Daoy (cell line): ENCODE measurements at regions not wholly inside any gene's neighbourhood (a gene's known extent, or its start where the extent isn't known, plus 50 kb on each side); places are given as distances from the start of the nearest gene placed in this dataset.

Experiments
- DNase-seq: peaks from one replicate; pipeline ENCODE4 v3.0.0-alpha.2; 2015; ENCODE audit warnings: low read depth

DNA sequence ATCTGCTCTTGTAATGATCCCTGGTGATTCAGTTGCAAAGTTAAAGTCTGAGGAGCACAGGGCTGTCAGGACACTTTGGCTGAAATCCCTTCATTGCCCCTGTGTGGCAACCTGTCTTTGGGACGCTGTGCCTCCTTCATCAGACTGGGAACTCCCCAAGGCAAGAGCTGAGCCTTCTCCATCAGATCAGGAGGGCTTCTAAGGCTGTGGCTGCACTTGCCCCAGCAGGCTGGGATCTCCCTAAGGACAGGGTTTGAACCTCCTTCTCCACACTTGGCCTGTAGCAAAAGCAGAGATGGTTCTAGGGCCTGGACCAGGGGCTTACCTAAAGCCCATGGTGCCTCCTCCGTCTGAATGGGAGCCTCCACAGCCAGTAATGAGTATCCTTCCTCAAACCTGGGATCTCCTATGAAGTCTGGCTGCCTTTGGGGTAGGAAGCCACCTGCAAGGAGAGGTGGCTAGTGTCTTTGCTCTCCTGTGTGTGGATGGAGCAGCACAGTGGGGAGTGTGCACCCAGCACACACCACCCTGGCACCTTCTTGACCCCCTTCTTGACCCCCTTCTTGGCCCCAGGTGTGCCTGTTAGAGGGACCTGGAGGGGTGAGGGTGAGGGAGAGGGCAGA lies 79.0 kb upstream of the NKD1 start:
- no peak for DNase-seq

DNA sequence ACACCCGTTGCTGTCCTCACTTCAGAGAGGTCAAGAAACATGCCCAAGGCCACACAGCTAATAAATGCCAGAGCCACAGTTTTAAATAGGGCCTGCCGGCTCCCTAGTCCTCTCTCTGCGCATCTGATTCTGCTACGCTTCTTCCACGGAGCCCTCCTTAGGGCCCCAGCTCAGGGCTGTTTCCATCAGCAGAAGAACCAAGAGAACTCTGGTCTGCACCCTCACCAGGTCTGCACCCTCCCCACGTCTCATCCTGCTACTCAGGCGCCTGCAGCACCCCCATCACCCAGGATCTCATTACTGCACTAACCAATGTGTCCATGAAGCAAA lies 79.5 kb upstream of the NKD1 start:
- DNase-seq, result no peak

DNA sequence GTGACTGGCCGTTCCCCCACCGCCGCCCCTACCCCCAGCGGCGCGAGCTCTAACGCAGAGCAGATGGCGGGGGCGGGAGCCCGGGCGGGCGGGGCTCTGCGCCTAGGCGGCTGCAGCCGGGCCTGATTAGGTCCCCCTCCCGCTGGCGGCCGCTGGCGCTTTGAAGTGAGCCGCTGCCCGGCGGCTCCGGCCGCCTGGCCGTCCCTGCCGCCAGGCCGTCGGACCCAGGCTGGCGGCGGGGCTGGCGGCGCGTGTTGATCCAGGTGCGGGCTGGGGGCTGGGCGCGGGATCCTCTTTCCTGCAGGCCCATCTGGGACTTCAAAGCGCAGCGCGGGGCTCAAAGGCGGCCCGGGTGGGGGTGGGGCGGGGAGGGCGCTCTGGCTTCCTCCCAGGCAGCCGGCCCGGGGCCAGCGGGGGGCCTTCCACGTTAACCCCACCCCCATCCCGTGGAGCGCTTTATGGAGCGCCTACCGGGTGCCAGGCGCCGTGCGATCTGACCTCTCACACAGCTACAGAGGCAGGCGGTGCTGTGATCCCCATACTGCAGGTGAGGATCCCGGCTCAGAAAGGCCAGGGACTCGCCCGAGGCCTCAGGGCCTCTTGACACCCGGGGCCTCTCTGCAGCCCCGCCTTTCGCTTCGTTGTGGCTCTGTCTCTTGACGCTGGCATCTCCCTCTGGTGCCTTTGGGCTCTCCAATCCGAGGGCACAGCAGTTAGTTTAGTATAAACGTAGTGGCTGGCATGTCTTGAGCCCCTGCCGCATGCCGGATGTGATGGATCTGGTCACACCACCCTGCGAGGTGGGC lies 80.0 kb upstream of the NKD1 start:
- DNase-seq, result no peak

DNA sequence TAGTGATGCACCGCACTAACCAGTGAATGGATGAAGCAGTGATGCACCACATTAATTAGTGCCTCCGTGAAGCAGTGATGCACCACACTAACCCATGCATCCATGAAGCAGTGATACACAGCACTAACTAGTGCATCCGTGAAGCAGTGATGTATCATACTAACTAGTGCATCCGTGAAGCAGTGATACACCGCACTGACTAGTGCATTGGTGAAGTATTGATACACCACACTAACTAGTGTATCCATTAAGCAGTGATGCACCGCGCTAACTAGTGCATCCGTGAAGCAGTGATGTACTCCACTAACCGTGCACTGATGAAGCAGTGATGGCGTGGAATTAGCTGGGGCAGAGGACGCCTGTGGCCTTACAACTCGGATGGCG lies 80.6 kb upstream of the NKD1 start:
- no peak for DNase-seq

DNA sequence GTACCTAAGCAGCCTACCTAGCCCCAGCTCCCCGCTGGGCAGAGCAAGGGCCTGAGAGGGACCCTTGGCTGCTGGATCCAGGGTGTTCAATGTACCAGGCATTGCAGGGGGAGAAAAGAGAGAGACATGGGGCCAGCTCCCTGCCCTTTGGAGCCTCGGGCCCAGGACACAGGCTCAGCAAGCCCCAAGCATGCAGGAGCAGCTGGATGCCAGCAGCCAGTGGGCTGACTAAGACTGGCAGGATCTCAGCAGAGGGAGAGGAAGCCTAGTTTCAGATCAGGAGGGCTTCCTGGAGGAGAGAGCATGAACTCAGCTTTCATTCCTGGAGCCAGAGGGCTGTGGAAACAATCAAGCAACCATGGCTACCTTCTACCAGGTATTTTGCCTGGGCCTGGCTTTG lies 82.0 kb upstream of the NKD1 start:
- no peak for DNase-seq

DNA sequence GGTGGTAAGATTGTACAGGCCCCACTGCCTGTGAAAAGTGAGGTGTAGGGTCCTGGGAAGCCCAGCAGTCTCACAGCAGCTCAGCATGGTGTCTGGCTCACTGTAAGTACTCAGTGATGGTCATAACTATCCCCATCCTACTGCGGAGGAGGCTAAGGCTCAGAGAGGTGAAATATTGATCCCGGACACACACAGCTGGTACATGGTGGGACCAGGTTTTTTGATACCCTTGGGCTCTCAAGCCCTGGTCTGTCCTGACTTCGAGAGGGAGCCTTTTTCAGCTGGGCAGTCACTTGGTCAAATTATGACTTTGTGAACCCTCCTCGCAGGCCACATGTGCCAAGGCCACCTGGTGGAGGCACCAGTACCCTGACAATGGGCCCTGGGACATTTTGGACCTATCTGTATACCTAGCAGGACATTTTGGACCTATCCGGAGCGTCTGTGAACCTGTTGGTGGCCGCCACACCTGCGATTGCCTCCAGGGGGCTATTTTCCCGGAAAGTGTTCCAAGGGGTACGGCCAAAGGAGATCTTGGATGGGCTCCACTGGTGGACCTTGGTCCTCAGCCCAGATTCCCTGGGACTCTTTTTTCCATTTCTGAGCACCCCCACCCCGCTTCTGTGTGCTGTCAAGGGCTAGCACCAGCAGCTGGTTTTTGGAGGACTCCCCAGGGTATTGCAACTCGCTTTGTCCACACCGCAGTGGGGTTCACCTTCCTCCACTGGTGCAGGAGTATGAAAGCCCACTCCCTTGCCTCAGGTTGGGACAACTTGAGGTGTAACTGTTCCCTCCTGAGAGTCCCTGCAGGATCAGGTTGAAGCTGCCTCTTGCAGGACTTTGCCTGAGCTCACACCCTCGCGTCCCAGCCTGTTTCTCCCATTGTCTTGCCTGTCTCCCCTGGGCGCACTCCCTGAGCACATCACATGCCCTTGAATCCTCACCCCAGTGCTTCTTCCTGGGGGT lies 83.6 kb upstream of the NKD1 start:
- no peak for DNase-seq

DNA sequence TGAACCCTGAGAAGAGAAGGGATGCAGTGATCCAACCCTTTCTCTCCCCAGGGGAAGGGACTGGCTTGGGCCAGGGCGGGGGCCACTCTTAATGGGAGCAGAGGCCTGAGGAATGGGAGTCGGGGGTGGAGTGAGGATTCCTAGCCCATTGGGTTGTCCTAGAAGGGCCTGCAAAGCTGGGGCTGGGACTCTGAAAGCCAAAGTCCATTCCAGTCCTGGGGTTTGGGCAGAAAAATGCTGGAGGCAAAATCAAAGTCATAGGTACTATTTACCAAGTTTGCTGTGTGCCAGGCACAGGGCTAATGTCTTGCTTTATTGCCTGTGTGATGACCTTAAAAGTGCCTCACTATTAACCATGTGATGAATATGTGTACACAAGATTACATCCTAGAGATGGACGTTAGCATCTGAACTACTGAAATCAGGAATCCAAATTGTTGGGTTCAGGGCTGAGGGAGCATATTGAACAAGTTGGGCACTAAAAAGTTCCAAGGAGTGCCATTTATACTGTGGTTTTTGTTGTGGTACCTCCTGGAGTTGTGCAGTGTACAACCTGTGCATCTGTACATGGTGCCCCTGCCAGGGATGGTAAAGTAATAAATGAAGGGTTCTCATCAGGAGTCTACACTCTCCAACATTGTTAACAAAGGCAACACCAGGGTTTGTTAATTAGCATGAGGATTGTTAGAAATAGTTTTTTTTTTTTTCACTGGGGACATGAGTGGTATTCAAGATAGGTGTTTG lies 84.4 kb upstream of the NKD1 start:
- no peak for DNase-seq

DNA sequence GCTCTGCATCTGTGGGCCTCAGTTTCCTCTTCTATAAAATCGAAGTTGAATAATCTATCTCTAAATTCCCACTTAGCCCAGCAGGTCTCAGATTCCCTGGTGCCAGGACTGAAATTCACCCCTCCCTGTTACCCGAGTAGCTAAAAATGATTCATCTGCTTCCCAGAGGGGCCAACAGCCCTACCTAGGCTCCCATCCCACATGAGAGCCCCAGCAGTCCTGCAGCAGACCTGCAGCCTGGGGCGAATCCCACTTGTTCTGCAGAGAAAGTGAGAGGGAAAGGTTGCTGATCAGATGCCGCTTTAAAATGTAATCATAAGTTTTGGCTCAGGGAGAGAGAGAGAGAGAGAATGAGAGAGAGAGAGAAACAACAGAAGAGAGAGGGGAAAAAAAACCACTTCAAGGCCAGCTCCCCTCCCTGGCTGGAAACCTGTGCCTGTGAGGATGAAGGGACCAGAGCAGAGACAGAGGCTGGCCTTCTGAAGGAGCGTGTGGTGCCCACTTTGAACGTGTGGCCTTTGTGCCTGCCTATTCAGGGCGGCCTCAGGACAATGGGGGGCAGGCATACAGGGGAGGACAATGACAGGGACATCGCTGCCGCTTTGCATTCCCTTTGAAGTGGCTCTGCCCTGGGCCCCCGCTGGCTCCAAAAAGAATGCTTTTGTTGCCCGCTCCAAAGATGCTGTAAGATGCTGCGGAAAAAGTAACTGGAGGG lies 85.2 kb upstream of the NKD1 start:
- DNase-seq, result no peak

DNA sequence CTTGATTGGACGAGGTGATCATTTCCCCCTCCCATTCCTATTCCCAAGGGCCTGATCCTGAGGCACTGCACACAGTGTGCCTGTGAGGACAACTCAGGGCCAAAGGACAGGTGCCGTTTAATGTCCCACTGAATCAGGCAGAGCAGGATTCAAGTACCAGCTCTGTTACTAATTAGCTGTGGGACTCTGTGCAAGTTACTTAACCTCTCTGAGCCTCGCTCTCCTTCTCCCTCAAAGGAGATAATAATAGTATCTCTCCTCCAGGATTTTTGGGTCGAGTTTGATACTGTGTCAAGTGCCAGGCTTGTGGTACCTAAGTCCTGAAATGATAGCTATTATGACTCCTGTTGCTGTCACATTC lies 86.8 kb upstream of the NKD1 start:
- DNase-seq, result no peak

DNA sequence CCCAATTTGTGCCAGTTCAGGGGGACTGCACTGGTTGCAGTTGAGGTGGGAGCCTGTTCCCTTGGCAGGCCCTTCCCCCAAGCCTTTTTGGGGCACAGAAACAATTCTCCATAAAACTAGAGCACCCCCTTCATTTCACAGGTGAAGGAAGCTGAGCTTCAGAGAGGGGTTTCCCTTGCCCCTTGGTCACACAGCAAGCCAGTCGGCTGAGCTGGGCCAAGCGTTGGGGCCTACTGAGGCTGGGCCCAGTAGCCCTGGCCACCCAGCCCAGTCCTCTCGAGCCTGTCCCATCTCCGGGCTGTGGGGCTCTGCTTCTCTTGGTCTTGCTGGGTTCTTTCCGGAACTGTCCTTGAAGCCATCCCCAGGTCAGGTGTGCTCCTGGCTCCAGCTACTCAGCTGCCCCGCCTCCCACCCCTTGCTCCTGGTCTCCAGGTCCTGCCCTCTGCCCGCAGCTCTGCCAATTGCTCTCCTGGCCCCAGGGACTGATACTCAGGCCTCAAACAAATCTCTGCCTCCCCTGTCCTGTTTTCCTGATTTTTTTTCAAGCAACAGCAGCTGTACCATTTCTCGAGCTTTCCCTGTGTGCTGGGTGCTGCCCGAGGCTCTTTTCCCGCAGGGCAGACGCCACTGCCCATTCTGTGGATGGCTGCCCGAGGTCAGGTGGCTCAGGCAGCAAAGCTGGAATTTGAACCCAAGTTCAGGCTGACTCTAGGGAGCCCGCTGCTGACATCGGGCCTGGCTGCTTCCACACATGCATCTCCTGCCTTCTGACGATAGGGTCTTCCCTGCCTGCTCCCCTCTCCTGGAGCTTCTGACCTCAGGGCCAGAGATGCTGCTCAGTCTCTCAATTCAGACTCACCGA lies 87.4 kb upstream of the NKD1 start:
- no peak for DNase-seq

DNA sequence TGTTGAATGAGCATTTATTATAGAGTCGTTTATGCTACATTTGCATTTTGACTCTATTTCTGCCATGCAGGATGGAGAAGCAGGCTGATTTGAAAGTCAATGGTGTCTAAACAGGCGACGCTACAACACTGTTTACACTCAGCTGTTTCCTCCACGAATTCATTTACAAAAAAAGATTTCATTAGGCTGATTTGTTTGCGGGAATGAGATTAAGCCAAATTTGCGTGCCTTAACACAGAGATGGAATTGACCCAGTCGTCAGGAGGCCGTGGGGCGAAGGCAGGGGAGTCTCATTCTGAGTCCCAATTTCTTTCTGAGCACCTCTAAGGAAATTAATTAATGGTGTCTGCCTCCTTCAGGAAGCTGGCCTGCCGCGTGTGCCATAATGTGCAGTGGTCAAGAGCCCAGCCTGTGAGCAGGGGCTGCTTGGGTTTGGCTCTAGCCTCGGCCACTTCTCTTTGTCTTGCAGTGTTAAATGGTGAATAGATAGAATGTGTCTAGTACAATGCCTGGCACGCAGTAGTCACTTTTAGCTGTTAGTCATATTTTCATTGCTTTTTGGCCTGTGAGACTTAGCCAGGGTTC lies 88.6 kb upstream of the NKD1 start:
- no peak for DNase-seq

DNA sequence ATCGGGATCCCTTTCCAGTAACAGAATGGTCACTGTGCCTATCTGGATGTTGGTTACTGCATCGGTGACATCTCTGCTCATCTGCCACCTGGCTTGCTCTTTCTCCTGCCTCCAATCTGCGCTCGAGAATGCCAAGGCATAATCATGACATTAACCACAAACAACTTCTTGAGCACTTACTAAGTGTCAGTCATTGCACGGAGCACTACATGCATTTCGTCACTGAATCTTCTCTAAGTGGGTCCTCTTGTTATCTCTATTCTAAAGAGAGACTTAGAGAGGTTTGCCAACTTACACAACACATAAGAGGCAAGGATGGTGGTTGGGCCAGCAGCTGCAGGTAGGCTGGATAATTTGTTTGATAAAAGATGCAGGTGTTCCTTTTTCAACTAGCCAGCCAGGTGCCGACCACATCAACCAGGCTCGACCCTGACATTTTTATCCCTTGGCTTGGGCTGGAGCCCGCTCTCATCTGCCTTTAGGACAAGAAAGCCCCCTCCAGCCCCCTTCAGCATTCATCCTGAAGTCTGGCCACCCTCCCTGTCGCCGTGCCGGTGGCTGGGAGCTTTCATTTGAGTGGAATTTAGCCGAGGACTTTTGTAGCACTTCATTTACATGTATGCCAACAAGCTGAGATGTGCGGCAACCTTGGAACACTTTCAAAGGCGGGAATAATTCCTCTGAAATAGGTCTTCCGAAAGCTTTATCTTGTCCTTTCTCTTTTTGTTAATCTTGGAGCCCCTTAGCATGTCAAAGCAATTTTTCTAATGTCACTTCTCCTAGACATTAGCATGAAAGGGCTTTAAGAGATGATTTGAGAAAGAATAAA lies 89.3 kb upstream of the NKD1 start:
- no peak for DNase-seq

DNA sequence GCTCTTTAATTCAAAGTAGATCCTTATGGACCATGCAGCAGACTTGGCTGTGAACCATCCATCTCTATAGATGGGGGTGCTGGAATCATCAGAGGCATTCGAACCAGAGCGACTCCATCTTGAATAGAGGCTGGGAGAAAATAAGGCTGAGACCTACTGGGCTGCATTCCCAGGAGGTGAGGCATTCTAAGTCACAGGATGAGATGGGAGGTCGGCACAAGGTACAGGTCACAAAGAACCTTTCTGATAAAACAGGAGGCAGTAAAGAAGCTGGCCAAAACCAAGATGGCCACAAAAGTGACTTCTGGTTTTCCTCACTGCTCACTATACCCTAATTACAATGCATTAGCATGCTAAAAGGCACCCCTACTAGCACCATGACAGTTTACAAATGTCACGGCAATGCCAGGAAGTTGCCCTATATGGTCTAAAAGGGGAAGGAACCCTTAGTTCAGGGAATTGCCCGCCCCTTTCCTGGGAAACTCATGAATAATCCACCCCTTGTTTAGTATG lies 89.2 kb upstream of the BRD7 start:
- no peak for DNase-seq

DNA sequence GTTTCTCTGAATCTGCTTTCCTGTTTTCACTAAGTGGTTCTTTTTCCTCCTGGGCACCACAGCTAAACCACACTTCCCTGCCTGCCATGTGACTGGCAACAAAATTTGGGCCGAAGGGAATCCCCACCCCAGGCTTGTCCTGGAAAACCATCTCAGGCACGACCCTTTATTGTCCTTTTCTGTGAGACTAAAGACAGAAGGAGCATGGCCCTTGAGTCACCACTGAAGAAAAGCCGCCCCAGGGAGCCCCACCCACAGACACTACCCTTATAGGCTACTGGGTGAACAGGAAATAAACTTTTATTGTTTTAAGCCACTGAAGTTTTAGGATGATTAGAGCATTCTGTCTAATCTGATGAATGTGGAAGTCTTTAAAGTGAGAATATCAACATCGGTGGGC lies 88.6 kb upstream of the BRD7 start:
- DNase-seq, result no peak

DNA sequence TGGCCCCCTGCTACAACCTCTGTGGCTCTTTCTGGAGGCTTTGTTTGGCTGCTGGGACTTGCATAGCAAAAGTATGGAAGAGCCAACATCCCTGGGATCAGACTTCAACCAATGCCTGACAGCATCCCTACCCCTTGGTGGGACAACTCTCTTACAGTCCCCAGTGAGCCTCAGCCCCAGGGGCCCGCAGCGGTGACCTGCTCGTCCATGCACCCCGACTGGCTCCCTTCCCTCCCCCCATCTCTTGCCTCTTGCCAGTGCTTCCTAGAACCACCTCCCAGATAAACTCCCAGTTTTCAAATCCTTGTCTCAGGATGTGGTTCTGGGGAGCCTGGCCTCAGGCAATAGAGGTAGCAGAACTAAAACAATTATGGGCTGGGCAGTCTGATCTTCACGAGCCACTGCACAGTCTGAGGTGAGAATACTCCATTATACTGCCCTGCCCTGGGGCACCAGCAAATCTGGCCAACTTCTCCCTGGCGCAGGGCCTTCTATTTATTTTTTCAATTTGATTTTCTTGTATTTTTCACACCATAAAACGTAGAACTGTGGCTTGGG lies 86.6 kb upstream of the BRD7 start:
- DNase-seq, result no peak

DNA sequence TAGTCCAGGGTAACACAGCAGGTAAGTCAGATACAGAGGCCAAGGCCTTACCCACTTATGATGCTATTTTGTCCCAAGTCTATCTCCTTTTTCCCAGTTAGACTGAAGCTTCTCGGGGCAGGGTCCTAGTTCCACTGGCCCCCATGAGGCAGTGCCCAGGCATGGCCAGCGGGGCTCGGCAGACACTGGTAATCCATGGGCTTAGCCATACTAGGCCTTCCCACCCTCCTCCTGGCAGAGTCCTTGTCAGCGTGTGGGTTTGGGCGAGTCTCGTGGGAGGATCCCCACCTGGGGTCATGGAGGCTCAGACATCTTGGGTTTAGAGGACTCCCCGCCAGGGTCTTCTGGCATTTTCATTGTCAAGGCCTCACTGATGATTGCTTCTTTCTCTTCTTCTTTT lies 84.7 kb upstream of the BRD7 start:
- no peak for DNase-seq

DNA sequence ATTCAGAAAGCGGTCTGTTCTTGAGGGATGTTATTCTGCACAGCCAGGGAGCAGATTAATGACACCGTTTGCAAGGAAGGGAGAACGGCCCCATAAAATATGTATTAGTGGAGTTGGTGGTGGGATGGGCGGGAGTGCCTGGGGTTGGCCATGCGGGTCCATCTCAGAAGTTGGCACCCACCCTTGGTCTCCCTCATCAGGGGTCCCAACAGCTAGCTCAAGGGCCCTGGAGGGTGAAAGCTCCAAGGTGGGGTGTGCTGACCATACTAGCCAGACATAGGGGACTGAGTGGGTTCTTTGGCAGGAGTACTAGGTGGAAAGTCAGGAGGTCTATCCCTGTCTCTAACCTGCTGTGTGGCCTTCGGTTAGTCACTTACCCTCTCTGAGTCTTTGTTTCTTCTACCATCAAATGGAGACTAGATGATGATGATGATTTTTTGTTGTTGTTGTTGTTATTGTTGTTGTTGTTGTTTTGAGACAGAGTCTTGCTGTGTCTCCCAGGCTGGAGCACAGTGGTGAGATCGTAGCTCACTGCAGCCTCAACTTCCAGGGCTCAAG lies 83.2 kb upstream of the BRD7 start:
- DNase-seq, result no peak

DNA sequence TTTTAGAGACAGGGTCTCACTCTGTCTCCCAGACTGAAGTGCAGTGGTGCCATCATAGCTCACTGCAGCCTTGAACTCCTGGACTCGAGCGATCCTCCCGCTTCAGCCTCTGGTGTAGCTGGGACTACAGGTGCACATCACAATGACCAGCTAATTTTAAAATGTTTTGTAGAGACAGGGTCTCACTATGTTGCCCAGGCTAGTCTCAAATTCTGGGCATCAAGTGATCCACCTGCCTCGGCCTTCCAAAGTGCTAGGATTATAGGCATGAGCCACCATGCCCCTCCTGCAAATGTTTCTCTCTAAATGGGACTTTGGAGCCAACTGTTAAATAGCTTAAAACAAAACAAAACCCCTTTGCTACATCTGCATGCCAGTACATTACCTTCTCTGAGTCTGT lies 82.2 kb upstream of the BRD7 start:
- no peak for DNase-seq
